SK-N-SH treated with all-trans-retinoic acid at 6 μM for 48 hours (cell line): ENCODE measurements at regions not wholly inside any gene's neighbourhood (a gene's known extent, or its start where the extent isn't known, plus 50 kb on each side); places are given as distances from the start of the nearest gene placed in this dataset.

Experiments
- CREB5 ChIP-seq: fragments of 250-450 bp; sonication (Bioruptor Pico); IDR thresholded peaks from 2 replicates; pipeline ENCODE4 v1.5.1; 2020; ENCODE audit warnings: low read depth, mild to moderate bottlenecking, moderate library complexity
- ESRRG ChIP-seq: fragments of 250-450 bp; sonication (Bioruptor Pico); IDR thresholded peaks from 2 replicates; pipeline ENCODE4 v1.6.1; 2021; ENCODE audit warnings: mild to moderate bottlenecking
- ISL1 ChIP-seq: fragments of 250-450 bp; sonication (Bioruptor Pico); IDR thresholded peaks from 2 replicates; pipeline ENCODE4 v2.1.2; 2022; ENCODE audit warnings: mild to moderate bottlenecking, moderate library complexity
- PPARA ChIP-seq: fragments of 250-450 bp; sonication (Bioruptor Pico); IDR thresholded peaks from 2 replicates; pipeline ENCODE4 v1.5.0; 2020; ENCODE audit warnings: mild to moderate bottlenecking, borderline replicate concordance
- SNAI2 ChIP-seq: fragments of 250-450 bp; sonication (Bioruptor Pico); IDR thresholded peaks from 2 replicates; pipeline ENCODE4 v1.5.0; 2020; ENCODE audit warnings: mild to moderate bottlenecking, moderate library complexity
- TCF4 ChIP-seq: fragments of 250-450 bp; sonication (Bioruptor Pico); IDR thresholded peaks from 2 replicates; pipeline ENCODE4 v1.8.0; 2021; ENCODE audit warnings: mild to moderate bottlenecking, moderate library complexity, borderline replicate concordance
- TOX ChIP-seq: fragments of 250-450 bp; sonication (Bioruptor Pico); IDR thresholded peaks from 2 replicates; pipeline ENCODE4 v1.8.0; 2021; ENCODE audit warnings: mild to moderate bottlenecking, moderate library complexity, borderline replicate concordance
- ZC3H10 ChIP-seq: fragments of 250-450 bp; sonication (Bioruptor Pico); IDR thresholded peaks from 2 replicates; pipeline ENCODE4 v1.5.1; 2021; ENCODE audit warnings: mild to moderate bottlenecking, moderate library complexity
- ZFP3 ChIP-seq: fragments of 250-450 bp; sonication (Bioruptor Pico); IDR thresholded peaks from 2 replicates; pipeline ENCODE4 v1.5.0; 2020; ENCODE audit warnings: mild to moderate bottlenecking, moderate library complexity
- ZFP30 ChIP-seq: fragments of 450-650 bp; formaldehyde crosslinking; IDR thresholded peaks from 2 replicates; pipeline ENCODE4 v1.5.0; 2022; ENCODE audit warnings: mild to moderate bottlenecking, moderate library complexity
- ZNF70 ChIP-seq: fragments of 450-650 bp; formaldehyde crosslinking; IDR thresholded peaks from 2 replicates; pipeline ENCODE4 v1.5.0; 2020; ENCODE audit warnings: mild to moderate bottlenecking, moderate library complexity
- ZNF8 ChIP-seq: fragments of 450-650 bp; formaldehyde crosslinking; IDR thresholded peaks from 2 replicates; pipeline ENCODE4 v1.5.0; 2020; ENCODE audit warnings: mild to moderate bottlenecking, moderate library complexity
- TF ChIP-seq, protein P1 (sequence below): fragments of 250-450 bp; sonication (Bioruptor Pico); IDR thresholded peaks from 2 replicates; pipeline ENCODE4 v1.8.0; 2020; ENCODE audit warnings: mild to moderate bottlenecking, moderate library complexity, borderline replicate concordance

GRCh38 chrX:120773801-120774200, 101.9 kb downstream of the CT47B1 start:
- TF ChIP-seq SNAI2 (no peak), TOX (CRISPR knock-in tag) (no peak), PPARA (CRISPR knock-in tag) (no peak), ZNF70 (CRISPR knock-in tag) (no peak), TCF4 (CRISPR knock-in tag) (no peak), CREB5 (no peak), ZFP30 (CRISPR knock-in tag) (no peak), ESRRG (CRISPR knock-in tag) (no peak), ZNF8 (no peak), ZC3H10 (no peak), ZFP3 (CRISPR knock-in tag) (no peak), ISL1 (CRISPR knock-in tag) (no peak)
- TF ChIP-seq, protein P1, sequence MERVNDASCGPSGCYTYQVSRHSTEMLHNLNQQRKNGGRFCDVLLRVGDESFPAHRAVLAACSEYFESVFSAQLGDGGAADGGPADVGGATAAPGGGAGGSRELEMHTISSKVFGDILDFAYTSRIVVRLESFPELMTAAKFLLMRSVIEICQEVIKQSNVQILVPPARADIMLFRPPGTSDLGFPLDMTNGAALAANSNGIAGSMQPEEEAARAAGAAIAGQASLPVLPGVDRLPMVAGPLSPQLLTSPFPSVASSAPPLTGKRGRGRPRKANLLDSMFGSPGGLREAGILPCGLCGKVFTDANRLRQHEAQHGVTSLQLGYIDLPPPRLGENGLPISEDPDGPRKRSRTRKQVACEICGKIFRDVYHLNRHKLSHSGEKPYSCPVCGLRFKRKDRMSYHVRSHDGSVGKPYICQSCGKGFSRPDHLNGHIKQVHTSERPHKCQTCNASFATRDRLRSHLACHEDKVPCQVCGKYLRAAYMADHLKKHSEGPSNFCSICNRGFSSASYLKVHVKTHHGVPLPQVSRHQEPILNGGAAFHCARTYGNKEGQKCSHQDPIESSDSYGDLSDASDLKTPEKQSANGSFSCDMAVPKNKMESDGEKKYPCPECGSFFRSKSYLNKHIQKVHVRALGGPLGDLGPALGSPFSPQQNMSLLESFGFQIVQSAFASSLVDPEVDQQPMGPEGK (CRISPR knock-in tag), result no peak
